PFSK-1 (cell line): ENCODE measurements at regions not wholly inside any gene's neighbourhood (a gene's known extent, or its start where the extent isn't known, plus 50 kb on each side); places are given as distances from the start of the nearest gene placed in this dataset.

ENCODE experiments used
- POLR2AphosphoS5 ChIP-seq: IDR thresholded peaks from 2 replicates; pipeline ENCODE4 v1.6.1; 2012; ENCODE audit warnings: low read depth, mild to moderate bottlenecking, control low read depth, low read length, moderate library complexity
- SIN3A ChIP-seq: IDR thresholded peaks from 2 replicates; pipeline ENCODE4 v1.6.1; 2012; ENCODE audit warnings: mild to moderate bottlenecking, low read length, moderate library complexity, borderline replicate concordance; ENCODE audit not compliant: insufficient read depth
- TAF1 ChIP-seq: IDR thresholded peaks from 2 replicates; pipeline ENCODE4 v1.6.1; 2012; ENCODE audit warnings: low read length, control low read depth, borderline replicate concordance; ENCODE audit not compliant: insufficient read depth
- TF ChIP-seq, protein P1 (sequence below), 2 experiments: IDR thresholded peaks; 2 replicates each; pipeline versions ENCODE4 v1.6.1 to v1.8.0; 2011 to 2012; ENCODE audit warnings: low read depth in 2 of 2, low read length in 2 of 2, control low read depth in 1 of 2, inconsistent platforms in 1 of 2, mild to moderate bottlenecking in 1 of 2, moderate library complexity in 1 of 2; ENCODE audit not compliant: insufficient read depth in 1 of 2

DNA sequence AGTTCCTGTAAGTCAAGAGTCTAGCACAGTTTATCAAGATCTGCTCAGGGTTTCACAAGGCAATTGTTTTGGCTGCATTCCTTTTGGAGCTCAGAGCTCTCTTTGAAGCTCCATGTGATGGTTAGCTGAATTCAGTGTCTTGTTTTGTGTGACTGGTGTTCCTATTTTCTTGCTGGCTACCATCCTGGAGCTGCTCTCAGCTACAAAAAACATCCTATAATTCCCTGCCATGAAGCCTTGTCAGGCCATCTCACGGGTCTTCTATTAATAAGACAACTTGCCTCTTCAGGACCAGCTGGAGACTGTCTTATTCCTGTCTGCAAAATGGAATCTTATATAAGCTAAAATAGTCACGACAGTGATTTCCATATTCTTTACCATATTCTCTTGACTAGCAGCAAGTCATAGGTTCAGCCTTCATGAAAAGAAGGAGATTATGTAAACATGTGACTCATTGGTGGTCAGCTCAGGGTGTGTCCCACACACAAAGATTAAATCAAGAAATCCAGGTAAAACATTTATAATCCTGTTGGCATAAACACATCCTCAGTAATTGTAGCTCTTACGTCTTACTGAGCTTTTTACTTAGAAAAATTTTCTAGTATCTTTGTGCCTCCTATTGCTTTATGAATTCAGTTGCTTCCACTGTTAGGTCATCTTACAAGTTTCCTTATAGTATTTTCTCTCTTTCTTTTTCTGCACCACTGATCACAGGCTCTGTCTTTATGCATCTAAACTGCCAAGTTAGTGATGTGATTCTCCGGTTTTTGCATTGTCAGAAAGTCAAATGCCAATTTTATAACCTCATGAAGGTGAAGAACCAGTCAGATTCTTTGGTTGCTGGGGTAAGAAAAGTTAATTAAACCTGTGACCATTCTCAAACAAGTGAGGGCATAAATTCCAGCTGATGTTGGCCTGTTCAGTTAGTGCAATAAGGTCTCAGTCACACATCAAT is 378.5 kb upstream of the MGAT4C start:
- TF ChIP-seq POLR2AphosphoS5 = no peak
- TF ChIP-seq SIN3A = no peak
- no peak for TF ChIP-seq TAF1
- TF ChIP-seq, protein P1, sequence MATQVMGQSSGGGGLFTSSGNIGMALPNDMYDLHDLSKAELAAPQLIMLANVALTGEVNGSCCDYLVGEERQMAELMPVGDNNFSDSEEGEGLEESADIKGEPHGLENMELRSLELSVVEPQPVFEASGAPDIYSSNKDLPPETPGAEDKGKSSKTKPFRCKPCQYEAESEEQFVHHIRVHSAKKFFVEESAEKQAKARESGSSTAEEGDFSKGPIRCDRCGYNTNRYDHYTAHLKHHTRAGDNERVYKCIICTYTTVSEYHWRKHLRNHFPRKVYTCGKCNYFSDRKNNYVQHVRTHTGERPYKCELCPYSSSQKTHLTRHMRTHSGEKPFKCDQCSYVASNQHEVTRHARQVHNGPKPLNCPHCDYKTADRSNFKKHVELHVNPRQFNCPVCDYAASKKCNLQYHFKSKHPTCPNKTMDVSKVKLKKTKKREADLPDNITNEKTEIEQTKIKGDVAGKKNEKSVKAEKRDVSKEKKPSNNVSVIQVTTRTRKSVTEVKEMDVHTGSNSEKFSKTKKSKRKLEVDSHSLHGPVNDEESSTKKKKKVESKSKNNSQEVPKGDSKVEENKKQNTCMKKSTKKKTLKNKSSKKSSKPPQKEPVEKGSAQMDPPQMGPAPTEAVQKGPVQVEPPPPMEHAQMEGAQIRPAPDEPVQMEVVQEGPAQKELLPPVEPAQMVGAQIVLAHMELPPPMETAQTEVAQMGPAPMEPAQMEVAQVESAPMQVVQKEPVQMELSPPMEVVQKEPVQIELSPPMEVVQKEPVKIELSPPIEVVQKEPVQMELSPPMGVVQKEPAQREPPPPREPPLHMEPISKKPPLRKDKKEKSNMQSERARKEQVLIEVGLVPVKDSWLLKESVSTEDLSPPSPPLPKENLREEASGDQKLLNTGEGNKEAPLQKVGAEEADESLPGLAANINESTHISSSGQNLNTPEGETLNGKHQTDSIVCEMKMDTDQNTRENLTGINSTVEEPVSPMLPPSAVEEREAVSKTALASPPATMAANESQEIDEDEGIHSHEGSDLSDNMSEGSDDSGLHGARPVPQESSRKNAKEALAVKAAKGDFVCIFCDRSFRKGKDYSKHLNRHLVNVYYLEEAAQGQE (IDR thresholded peaks at IDR 0.05; ENCODE audit: insufficient read depth in 1 of 2, low read depth in 2 of 2, low read length in 2 of 2) = no peak
